ENCODE measurements at regions not wholly inside any gene's neighbourhood (a gene's known extent, or its start where the extent isn't known, plus 50 kb on each side); places are given as distances from the start of the nearest gene placed in this dataset.

DNA sequence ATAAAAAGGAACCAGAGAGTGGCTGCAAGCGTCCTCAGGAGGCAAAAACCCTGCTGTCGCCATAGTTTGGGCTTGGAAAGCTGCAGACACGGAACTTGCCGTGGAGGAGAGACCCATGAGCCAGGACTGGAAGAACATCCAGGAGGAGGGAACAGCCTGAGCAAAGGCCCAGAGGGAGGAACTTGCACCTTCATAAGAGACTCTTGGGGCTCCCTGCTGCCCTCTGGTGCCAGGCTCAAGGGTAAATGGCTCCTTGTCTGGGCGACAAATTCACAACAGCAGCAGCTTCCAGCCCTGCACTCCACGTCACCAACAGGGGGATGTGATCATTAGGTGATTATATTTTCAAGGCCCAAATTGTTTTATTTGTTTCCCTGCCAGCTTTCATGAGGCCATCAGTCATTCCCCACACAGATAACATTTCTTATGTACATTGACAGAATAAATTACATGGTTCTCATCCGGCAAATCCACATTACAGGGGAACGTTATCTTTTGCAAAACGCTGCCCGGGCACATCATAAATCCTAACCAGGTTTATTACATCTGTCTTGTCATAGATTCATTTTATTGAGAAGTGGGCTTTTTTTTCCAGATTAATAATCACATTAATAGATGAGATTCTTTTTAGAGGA lies 143.0 kb upstream of the GRIK3 start:
- H3K9me3 Mint-ChIP-seq, result peaks cover under 1% of the 10 kb centered on the region
- no peak for DNase-seq (ENCODE audit: low spot score in 2 of 2, unreplicated experiment in 2 of 2)

DNA sequence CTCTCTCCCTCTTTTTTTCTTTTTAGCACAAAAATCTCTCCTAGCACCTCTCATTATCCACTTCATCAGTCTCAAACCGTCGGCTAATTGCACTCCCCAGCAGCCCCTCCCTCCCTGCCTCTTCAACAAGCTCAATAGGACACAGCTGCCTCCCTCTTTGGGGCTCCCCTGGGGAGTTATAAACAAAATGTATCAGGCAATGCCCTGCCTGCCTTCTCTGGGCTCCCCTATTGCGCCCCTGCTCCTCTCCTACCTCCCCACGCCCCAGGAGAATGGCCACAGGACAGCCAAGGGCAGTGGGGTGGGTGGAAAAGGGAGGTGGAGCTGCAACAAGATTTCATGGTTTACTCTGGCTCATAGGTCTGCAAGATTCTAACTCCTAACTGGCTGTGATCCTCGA lies 147.1 kb upstream of the GRIK3 start:
- H3K27ac Mint-ChIP-seq, result no peak overlapping the region
- no peaks in the 10 kb centered on the region for H3K4me1 Mint-ChIP-seq
- no peak for DNase-seq (ENCODE audit: low spot score in 2 of 2, unreplicated experiment in 2 of 2)
- H3K27me3 Mint-ChIP-seq (ENCODE audit: low read depth), result peaks cover 29% of the 10 kb centered on the region
- peaks cover 7% of the 10 kb centered on the region for H3K9me3 Mint-ChIP-seq
- no peak overlapping the region for H3K4me3 Mint-ChIP-seq
- no peaks in the 10 kb centered on the region for H3K36me3 Mint-ChIP-seq
- TF ChIP-seq, protein P1, sequence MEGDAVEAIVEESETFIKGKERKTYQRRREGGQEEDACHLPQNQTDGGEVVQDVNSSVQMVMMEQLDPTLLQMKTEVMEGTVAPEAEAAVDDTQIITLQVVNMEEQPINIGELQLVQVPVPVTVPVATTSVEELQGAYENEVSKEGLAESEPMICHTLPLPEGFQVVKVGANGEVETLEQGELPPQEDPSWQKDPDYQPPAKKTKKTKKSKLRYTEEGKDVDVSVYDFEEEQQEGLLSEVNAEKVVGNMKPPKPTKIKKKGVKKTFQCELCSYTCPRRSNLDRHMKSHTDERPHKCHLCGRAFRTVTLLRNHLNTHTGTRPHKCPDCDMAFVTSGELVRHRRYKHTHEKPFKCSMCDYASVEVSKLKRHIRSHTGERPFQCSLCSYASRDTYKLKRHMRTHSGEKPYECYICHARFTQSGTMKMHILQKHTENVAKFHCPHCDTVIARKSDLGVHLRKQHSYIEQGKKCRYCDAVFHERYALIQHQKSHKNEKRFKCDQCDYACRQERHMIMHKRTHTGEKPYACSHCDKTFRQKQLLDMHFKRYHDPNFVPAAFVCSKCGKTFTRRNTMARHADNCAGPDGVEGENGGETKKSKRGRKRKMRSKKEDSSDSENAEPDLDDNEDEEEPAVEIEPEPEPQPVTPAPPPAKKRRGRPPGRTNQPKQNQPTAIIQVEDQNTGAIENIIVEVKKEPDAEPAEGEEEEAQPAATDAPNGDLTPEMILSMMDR (IDR thresholded peaks at IDR 0.05; ENCODE audit: unreplicated experiment), result no peak

More for the DNA sequence above, 143.0 kb upstream of the GRIK3 start:
- TF ChIP-seq, protein P1 (IDR thresholded peaks at IDR 0.05; ENCODE audit: unreplicated experiment), result no peak
- Mint-ChIP-seq H3K27me3 (ENCODE audit: low read depth) (peaks cover 36% of the 10 kb centered on the region), H3K36me3 (no peaks in the 10 kb centered on the region), H3K4me1 (no peaks in the 10 kb centered on the region), H3K27ac (no peak overlapping the region), H3K4me3 (no peak overlapping the region)

DNA sequence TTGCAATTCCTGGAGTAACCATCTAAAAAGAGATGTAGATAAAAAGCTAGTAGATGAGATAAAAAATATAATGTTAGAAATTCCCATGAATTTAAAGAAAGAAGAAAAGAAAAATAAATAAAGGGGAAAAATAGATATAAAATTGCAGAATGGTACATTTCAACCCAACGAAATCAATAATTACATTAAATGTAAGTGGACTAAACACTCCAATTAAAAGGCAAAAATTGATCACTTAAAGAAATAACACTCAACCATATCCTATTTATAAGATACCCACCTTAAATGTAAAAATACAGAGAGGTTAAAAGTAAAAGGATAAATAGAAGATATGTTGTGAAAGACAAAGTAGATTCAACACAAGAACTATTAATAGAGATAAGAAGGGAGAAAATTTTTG lies 150.5 kb upstream of the GRIK3 start:
- Mint-ChIP-seq H3K36me3 (no peaks in the 10 kb centered on the region), H3K27ac (no peak overlapping the region), H3K9me3 (peaks cover 7% of the 10 kb centered on the region), H3K4me3 (no peak overlapping the region), H3K27me3 (ENCODE audit: low read depth) (peaks cover 13% of the 10 kb centered on the region), H3K4me1 (no peaks in the 10 kb centered on the region)
- TF ChIP-seq, protein P1 (IDR thresholded peaks at IDR 0.05; ENCODE audit: unreplicated experiment), result no peak
- DNase-seq (ENCODE audit: low spot score in 2 of 2, unreplicated experiment in 2 of 2), result no peak

DNA sequence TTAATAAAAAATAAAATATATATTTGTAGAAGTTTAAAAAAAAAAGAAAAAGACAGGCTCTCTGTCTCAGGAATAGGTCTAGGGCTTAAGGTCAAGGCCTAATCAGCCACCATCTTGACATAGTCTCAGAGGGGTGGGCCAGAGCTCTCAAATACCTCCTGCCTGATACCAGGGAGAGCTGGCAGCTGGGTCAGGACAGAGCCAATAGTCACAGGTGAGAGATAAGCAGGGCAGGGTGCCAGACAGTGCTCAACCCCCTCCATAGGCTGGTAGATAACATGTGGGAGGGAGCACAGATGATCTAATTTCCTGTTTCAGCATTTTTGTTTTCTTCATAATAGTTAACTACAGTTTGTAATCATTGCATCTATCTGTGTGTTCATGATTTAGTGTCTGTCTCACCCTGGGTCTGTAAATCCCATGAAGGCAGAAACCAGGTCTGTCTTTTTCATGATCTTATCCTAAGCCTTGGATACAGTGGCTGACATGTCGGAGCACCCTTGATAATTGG lies 152.0 kb upstream of the GRIK3 start:
- TF ChIP-seq, protein P1 (IDR thresholded peaks at IDR 0.05; ENCODE audit: unreplicated experiment), result no peak
- Mint-ChIP-seq H3K27me3 (ENCODE audit: low read depth) (peaks cover 19% of the 10 kb centered on the region), H3K4me3 (no peak overlapping the region), H3K27ac (no peak overlapping the region), H3K4me1 (no peaks in the 10 kb centered on the region), H3K36me3 (no peaks in the 10 kb centered on the region), H3K9me3 (peaks cover 7% of the 10 kb centered on the region)
- DNase-seq (ENCODE audit: low spot score in 2 of 2, unreplicated experiment in 2 of 2), result no peak

DNA sequence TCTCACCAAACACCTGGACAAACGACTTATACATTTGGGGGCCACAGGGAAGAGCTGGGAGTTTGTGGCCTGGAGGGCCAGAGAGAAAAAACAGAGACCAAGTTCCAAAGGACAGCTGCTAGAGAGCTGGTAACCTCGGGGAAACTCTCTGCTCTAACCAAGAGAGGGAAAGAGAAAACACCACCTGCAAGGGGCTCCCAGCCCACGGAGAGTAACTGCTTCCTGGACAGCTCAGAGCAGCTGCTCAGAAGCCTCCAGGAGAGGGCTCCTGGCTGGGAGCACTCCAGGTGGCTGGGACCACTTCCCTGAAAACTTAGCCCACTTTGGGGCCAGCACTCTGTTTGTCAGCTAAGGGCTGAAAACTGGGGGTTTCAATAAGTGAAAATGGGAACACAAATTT lies 154.8 kb upstream of the GRIK3 start:
- Mint-ChIP-seq H3K4me1 (no peaks in the 10 kb centered on the region), H3K27ac (no peak overlapping the region), H3K36me3 (no peaks in the 10 kb centered on the region), H3K9me3 (peaks cover 14% of the 10 kb centered on the region), H3K27me3 (ENCODE audit: low read depth) (peaks cover 13% of the 10 kb centered on the region), H3K4me3 (no peak overlapping the region)
- no peak for DNase-seq (ENCODE audit: low spot score in 2 of 2, unreplicated experiment in 2 of 2)
- TF ChIP-seq, protein P1 (IDR thresholded peaks at IDR 0.05; ENCODE audit: unreplicated experiment), result no peak
